ENCODE measurements at regions not wholly inside any gene's neighbourhood (a gene's known extent, or its start where the extent isn't known, plus 50 kb on each side); places are given as distances from the start of the nearest gene placed in this dataset.

DNA sequence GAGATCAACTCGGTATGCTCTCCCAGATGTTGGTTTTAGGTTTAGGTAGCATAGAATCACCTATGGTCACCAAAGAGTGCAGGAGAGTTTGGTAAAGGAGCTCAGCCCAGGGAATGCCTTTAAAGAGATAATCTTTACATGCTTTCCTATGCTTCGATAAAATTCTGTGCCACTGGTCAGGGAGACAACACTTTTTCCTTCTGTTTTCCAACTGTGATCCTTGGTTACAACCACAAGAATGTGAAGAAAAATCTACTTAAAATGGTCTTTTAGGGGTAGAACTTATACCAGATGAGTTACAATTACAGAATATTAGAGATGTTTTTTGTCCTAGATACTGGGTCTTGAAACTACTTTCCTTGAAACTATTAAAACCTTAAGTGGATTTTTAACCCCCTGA, 895.6 kb downstream of the TTLL7 start:
- TF ChIP-seq, protein P1, sequence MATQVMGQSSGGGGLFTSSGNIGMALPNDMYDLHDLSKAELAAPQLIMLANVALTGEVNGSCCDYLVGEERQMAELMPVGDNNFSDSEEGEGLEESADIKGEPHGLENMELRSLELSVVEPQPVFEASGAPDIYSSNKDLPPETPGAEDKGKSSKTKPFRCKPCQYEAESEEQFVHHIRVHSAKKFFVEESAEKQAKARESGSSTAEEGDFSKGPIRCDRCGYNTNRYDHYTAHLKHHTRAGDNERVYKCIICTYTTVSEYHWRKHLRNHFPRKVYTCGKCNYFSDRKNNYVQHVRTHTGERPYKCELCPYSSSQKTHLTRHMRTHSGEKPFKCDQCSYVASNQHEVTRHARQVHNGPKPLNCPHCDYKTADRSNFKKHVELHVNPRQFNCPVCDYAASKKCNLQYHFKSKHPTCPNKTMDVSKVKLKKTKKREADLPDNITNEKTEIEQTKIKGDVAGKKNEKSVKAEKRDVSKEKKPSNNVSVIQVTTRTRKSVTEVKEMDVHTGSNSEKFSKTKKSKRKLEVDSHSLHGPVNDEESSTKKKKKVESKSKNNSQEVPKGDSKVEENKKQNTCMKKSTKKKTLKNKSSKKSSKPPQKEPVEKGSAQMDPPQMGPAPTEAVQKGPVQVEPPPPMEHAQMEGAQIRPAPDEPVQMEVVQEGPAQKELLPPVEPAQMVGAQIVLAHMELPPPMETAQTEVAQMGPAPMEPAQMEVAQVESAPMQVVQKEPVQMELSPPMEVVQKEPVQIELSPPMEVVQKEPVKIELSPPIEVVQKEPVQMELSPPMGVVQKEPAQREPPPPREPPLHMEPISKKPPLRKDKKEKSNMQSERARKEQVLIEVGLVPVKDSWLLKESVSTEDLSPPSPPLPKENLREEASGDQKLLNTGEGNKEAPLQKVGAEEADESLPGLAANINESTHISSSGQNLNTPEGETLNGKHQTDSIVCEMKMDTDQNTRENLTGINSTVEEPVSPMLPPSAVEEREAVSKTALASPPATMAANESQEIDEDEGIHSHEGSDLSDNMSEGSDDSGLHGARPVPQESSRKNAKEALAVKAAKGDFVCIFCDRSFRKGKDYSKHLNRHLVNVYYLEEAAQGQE (IDR thresholded peaks at IDR 0.05; ENCODE audit: insufficient read depth in 1 of 2, low read depth in 2 of 2, low read length in 2 of 2), result no peak
- TF ChIP-seq SIN3A (IDR thresholded peaks at IDR 0.05; ENCODE audit: borderline replicate concordance, insufficient read depth, low read length), result no peak
